Fibroblast of mammary gland (primary cell): ENCODE measurements at regions not wholly inside any gene's neighbourhood (a gene's known extent, or its start where the extent isn't known, plus 50 kb on each side); places are given as distances from the start of the nearest gene placed in this dataset.

Experiments
- DNase-seq: peaks from one replicate; pipeline ENCODE4 v3.0.0-alpha.2; 2010; ENCODE audit warnings: low read depth
- H3K4me3 ChIP-seq: 2 replicates; pipeline ENCODE4 v1.5.1; 2011; ENCODE audit warnings: low read depth, mild to moderate bottlenecking, low read length, moderate library complexity; ENCODE audit not compliant: control insufficient read depth
- CTCF ChIP-seq: conservative IDR thresholded peaks from 2 replicates; pipeline ENCODE4 v1.5.1; 2011; ENCODE audit warnings: low read depth, low read length, inconsistent platforms; ENCODE audit not compliant: control insufficient read depth, insufficient read depth

GRCh38 chr16:86316967-86317812 lies 193.1 kb upstream of the FOXF1 start:
- no peak overlapping the region for H3K4me3 ChIP-seq
- no peak for DNase-seq
- no peak for TF ChIP-seq CTCF

- TF ChIP-seq CTCF = no peak
- no peak for DNase-seq
- no peak overlapping the region for H3K4me3 ChIP-seq
Observed at GRCh38 chr16:86317813-86318650, 192.3 kb upstream of the FOXF1 start.

- no peak overlapping the region for H3K4me3 ChIP-seq
- TF ChIP-seq CTCF = no peak
- no peak for DNase-seq
Observed at GRCh38 chr16:86319585-86320236, 190.6 kb upstream of the FOXF1 start.

- H3K4me3 ChIP-seq = no peak overlapping the region
- no peak for DNase-seq
- no peak for TF ChIP-seq CTCF
Observed at GRCh38 chr16:86320237-86320595, 190.1 kb upstream of the FOXF1 start.

GRCh38 chr16:86321491-86321890 lies 188.8 kb upstream of the FOXF1 start:
- DNase-seq = no peak
- no peak overlapping the region for H3K4me3 ChIP-seq
- no peak for TF ChIP-seq CTCF

- H3K4me3 ChIP-seq = no peak overlapping the region
- no peak for DNase-seq
- TF ChIP-seq CTCF = no peak
Observed at GRCh38 chr16:86322283-86322682, 188.0 kb upstream of the FOXF1 start.
